Activated CD4-positive, alpha-beta memory T cell treated with anti-CD3 and anti-CD28 coated beads for 36 hours (primary cell): ENCODE measurements at regions not wholly inside any gene's neighbourhood (a gene's known extent, or its start where the extent isn't known, plus 50 kb on each side); places are given as distances from the start of the nearest gene placed in this dataset.

Source experiments
- CTCF ChIA-PET: fragments of 350-600 bp; sonication (Branson Sonifier 250); formaldehyde crosslinking; loops from one replicate; lab custom pipeline; 2021; ENCODE audit warnings: antibody characterized with exemption, inconsistent platforms; lab: Charles Lee
- POLR2A ChIA-PET: fragments of 350-600 bp; sonication (Branson Sonifier 250); formaldehyde crosslinking; loops from one replicate; lab custom pipeline; 2021; ENCODE audit warnings: antibody characterized with exemption; lab: Charles Lee
- DNase-seq: peaks from one replicate; pipeline ENCODE4 v3.0.0-alpha.2; 2020
- H3K27ac Mint-ChIP-seq: one replicate; pipeline ENCODE4 v1.8.0; 2021; ENCODE audit warnings: mixed read lengths
- H3K27me3 Mint-ChIP-seq: one replicate; pipeline ENCODE4 v1.8.0; 2021; ENCODE audit warnings: mixed read lengths
- H3K36me3 Mint-ChIP-seq: one replicate; pipeline ENCODE4 v1.8.0; 2021; ENCODE audit warnings: mixed read lengths
- H3K4me1 Mint-ChIP-seq: one replicate; pipeline ENCODE4 v1.8.0; 2021; ENCODE audit warnings: low read depth, mixed read lengths
- H3K4me3 Mint-ChIP-seq: one replicate; pipeline ENCODE4 v1.8.0; 2021; ENCODE audit warnings: mild to moderate bottlenecking, mixed read lengths
- H3K9me3 Mint-ChIP-seq: one replicate; pipeline ENCODE4 v1.8.0; 2021; ENCODE audit warnings: mixed read lengths
- intact Hi-C: fragments of 100-400 bp; cut with micrococcal nuclease; formaldehyde crosslinking; loops from one replicate; pipeline ENCODE4 v1.15.1; 2023

DNA sequence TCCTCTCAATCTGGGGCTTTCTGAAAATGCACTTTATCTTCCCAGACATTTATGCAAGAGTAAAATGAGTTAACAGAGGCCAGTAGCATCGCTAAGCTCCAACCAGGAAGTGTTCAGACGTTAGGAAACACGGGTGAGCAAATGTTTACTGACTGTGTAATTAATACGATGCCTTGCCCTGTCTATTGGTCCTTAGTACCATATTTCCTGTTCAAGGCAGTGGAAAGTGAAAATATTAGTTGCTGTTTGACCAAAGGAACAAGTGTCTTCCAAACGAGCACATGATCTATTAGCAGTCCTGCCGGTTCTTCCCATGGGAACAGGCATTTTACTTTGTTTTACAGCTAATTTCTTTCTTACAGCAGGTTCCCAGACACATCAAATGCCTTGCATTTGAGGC lies 311.1 kb upstream of the JAG1 start:
- no peaks in the 10 kb centered on the region for H3K9me3 Mint-ChIP-seq
- ChIA-PET CTCF (no interaction called here), POLR2A (no interaction called here)
- intact Hi-C loops: no loop called here
- DNase-seq: no peak
- no peak overlapping the region for H3K4me3 Mint-ChIP-seq
- H3K4me1 Mint-ChIP-seq: no peaks in the 10 kb centered on the region
- H3K36me3 Mint-ChIP-seq: no peaks in the 10 kb centered on the region
- no peaks in the 10 kb centered on the region for H3K27me3 Mint-ChIP-seq
- H3K27ac Mint-ChIP-seq: no peak overlapping the region

DNA sequence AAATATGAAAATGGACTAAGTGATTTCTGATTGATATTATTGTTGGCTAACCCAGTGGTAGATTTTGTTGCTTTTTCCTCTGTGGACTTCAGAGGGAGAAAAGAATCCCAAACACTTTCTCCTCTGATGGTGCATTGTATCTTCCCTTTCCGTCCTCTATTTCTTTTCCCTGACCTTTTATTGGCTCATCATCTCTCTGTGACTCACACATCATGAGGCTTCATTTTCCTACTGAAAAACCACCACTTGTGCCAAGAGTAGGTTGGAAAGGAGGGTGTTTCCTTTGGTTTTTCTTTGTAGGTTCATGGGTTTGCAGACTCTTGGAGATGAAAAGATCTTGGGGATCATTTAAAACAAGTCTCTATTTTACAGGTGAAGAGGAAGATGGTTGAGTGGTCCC lies 311.7 kb upstream of the JAG1 start:
- Mint-ChIP-seq H3K4me3 (no peak overlapping the region), H3K4me1 (no peaks in the 10 kb centered on the region), H3K27ac (no peak overlapping the region), H3K36me3 (no peaks in the 10 kb centered on the region), H3K9me3 (no peaks in the 10 kb centered on the region), H3K27me3 (no peaks in the 10 kb centered on the region)
- ChIA-PET POLR2A (no interaction called here), CTCF (no interaction called here)
- intact Hi-C loops: no loop called here
- no peak for DNase-seq

GRCh38 chr20:10986586-10986985 lies 312.8 kb upstream of the JAG1 start:
- no peak overlapping the region for H3K27ac Mint-ChIP-seq
- H3K4me3 Mint-ChIP-seq: no peak overlapping the region
- no peaks in the 10 kb centered on the region for H3K9me3 Mint-ChIP-seq
- DNase-seq: no peak
- no peaks in the 10 kb centered on the region for H3K36me3 Mint-ChIP-seq
- POLR2A ChIA-PET: no interaction called here
- intact Hi-C loops: no loop called here
- no peaks in the 10 kb centered on the region for H3K4me1 Mint-ChIP-seq
- CTCF ChIA-PET: no interaction called here
- no peaks in the 10 kb centered on the region for H3K27me3 Mint-ChIP-seq

- no peaks in the 10 kb centered on the region for H3K27me3 Mint-ChIP-seq
- H3K4me1 Mint-ChIP-seq: no peaks in the 10 kb centered on the region
- H3K9me3 Mint-ChIP-seq: peaks cover 2% of the 10 kb centered on the region
- CTCF ChIA-PET: no interaction called here
- intact Hi-C loops: no loop called here
- no peak overlapping the region for H3K27ac Mint-ChIP-seq
- POLR2A ChIA-PET: interaction anchor here (0.7 kb wide), 1 partner anchor 36 kb away, joined by 3 read pairs; no protein-coding TSS in a partner anchor
- no peak for DNase-seq
- no peak overlapping the region for H3K4me3 Mint-ChIP-seq
- no peaks in the 10 kb centered on the region for H3K36me3 Mint-ChIP-seq
Measured at GRCh38 chr20:10987651-10988383, 314.0 kb upstream of the JAG1 start.

DNA sequence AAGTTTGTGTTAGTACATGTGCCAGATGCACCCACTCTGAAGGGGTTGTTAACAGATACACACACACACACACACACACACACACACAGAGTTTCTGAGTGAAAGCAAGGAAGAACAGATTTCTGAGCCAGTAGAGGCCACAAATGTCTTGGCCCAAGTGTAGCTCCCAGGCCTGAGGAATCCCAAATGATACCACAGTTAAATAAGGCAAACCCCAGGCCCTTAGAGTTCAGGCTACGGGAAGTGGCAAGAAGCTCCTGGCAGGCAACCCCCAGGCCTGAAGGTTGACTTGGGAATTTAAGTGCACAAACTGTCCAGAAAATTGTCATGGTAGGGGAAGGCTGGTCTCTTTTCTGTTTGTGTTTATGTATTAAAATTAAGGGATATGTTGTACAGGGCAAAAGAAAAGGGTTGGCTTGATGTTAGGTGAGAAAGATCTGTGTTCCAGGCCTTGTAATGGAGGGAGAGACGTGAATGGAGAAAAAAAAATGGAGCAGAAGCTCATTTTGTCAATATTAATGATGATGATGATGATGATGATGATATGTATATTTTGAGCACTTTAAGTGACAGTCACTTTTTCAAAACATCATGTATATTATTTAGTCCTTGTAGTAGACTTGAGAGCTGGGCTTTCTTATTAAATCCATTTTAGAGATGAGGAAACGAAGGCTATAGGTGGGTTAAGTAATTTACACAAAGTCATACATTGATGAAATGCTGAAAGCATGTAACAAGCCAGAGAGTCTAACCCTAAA lies 317.0 kb upstream of the JAG1 start:
- Mint-ChIP-seq H3K27ac (no peak overlapping the region), H3K4me3 (no peak overlapping the region), H3K4me1 (no peaks in the 10 kb centered on the region), H3K36me3 (no peaks in the 10 kb centered on the region), H3K27me3 (no peaks in the 10 kb centered on the region), H3K9me3 (peaks cover 5% of the 10 kb centered on the region)
- CTCF ChIA-PET: no interaction called here
- no peak for DNase-seq
- POLR2A ChIA-PET: no interaction called here
- intact Hi-C loops: no loop called here

DNA sequence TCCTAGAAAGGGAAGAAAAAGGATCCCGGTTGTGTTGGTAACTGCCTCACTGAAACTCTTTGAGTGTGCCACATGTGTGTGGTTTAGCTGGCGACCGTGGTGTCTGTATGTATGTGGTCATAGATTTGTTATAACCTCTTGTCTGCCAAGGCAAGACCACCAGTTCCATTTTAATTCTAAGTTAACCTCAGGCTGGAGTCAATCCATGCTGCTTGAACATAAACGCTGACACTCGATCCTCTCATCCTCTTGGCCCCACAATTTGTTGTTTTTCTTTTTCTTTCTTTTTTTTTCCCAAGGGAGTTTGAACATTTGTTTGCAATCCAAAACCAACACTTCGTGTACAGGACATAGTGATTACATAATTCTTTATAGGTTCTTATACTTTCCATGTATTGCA lies 318.9 kb upstream of the JAG1 start:
- no peak for DNase-seq
- intact Hi-C loops: no loop called here
- CTCF ChIA-PET: no interaction called here

DNA sequence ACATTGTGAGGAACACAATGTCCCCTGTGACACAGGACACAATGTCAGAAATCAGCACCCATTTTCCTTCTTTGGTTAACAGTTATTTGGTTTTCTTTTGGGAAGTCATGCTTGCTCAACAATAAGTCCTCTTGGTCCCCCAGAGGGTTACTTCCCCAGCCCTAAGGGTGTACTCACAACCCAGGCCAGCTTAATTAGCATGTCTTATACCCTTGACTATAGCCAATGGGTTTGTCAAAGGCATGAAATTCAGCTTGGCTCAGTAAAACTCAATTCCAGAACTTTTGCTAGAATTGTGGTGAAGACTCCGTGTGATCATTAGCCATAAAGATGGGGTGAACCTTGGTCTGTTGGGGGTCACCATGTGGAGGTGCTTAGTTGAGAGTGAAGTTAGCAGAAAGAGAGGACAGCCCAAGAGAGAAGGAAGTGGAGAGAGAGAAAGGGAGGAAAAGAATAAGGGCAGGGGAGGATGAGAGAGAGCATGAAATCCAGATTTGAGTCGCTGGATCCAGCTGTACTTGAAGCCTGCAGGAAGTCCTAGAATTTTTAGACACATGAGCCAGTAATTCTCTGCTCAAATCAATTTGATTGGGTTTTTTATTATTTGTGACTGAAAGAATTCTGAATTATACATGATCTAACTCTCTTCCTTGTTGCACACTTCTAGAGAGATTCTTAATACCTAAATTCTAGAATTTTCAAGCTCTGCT lies 321.3 kb upstream of the JAG1 start:
- CTCF ChIA-PET: no interaction called here
- Mint-ChIP-seq H3K4me1 (no peaks in the 10 kb centered on the region), H3K9me3 (peaks cover 5% of the 10 kb centered on the region), H3K27ac (no peak overlapping the region), H3K4me3 (no peak overlapping the region), H3K27me3 (no peaks in the 10 kb centered on the region), H3K36me3 (no peaks in the 10 kb centered on the region)
- POLR2A ChIA-PET: no interaction called here
- intact Hi-C loops: no loop called here
- no peak for DNase-seq

More for the DNA sequence above, 318.9 kb upstream of the JAG1 start:
- H3K27ac Mint-ChIP-seq: no peak overlapping the region
- no peak overlapping the region for H3K4me3 Mint-ChIP-seq
- peaks cover 5% of the 10 kb centered on the region for H3K9me3 Mint-ChIP-seq
- POLR2A ChIA-PET: no interaction called here
- H3K27me3 Mint-ChIP-seq: no peaks in the 10 kb centered on the region
- no peaks in the 10 kb centered on the region for H3K36me3 Mint-ChIP-seq
- H3K4me1 Mint-ChIP-seq: no peaks in the 10 kb centered on the region

DNA sequence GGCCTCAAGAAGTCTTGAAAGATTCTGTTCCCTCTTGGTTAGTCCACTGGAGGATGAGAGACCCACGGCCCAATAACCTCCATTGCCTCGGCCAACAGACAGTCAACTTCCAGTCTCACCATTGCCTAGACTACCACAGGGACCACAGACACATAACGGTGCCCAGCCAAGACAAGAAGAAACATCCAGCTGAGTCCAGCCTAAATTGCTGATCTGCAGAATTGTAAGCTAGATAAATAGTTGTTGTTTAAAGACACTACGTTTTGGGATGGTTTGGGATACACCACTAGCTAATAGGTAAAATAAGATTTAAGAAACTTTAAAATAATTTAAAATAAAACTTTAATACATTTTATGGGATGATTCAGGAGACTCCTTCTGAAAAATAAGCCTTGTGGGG lies 324.7 kb upstream of the JAG1 start:
- no peak overlapping the region for H3K27ac Mint-ChIP-seq
- intact Hi-C loops: no loop called here
- no peaks in the 10 kb centered on the region for H3K27me3 Mint-ChIP-seq
- H3K36me3 Mint-ChIP-seq: no peaks in the 10 kb centered on the region
- POLR2A ChIA-PET: no interaction called here
- H3K9me3 Mint-ChIP-seq: peaks cover 3% of the 10 kb centered on the region
- CTCF ChIA-PET: no interaction called here
- H3K4me3 Mint-ChIP-seq: no peak overlapping the region
- H3K4me1 Mint-ChIP-seq: no peaks in the 10 kb centered on the region
- no peak for DNase-seq

- CTCF ChIA-PET: no interaction called here
- H3K27ac Mint-ChIP-seq: no peak overlapping the region
Measured at GRCh38 chr20:11000416-11000815, 326.6 kb upstream of the JAG1 start.

GRCh38 chr20:11001302-11001701 lies 327.5 kb upstream of the JAG1 start:
- Mint-ChIP-seq H3K27ac (no peak overlapping the region), H3K4me1 (no peaks in the 10 kb centered on the region), H3K4me3 (no peak overlapping the region), H3K27me3 (no peaks in the 10 kb centered on the region), H3K36me3 (no peaks in the 10 kb centered on the region), H3K9me3 (no peaks in the 10 kb centered on the region)
- POLR2A ChIA-PET: no interaction called here
- intact Hi-C loops: no loop called here
- DNase-seq: no peak
- CTCF ChIA-PET: no interaction called here

More at GRCh38 chr20:11000416-11000815, 326.6 kb upstream of the JAG1 start:
- Mint-ChIP-seq H3K27me3 (no peaks in the 10 kb centered on the region), H3K36me3 (no peaks in the 10 kb centered on the region), H3K4me1 (no peaks in the 10 kb centered on the region), H3K9me3 (no peaks in the 10 kb centered on the region), H3K4me3 (no peak overlapping the region)
- intact Hi-C loops: no loop called here
- no peak for DNase-seq
- POLR2A ChIA-PET: no interaction called here

GRCh38 chr20:11001764-11002540 lies 328.2 kb upstream of the JAG1 start:
- H3K27ac Mint-ChIP-seq: no peak overlapping the region
- POLR2A ChIA-PET: no interaction called here
- no peaks in the 10 kb centered on the region for H3K4me1 Mint-ChIP-seq
- intact Hi-C loops: no loop called here
- H3K9me3 Mint-ChIP-seq: no peaks in the 10 kb centered on the region
- H3K4me3 Mint-ChIP-seq: no peak overlapping the region
- CTCF ChIA-PET: no interaction called here
- DNase-seq: no peak
- H3K36me3 Mint-ChIP-seq: no peaks in the 10 kb centered on the region
- H3K27me3 Mint-ChIP-seq: no peaks in the 10 kb centered on the region

GRCh38 chr20:11003341-11003740 lies 329.5 kb upstream of the JAG1 start:
- intact Hi-C loops: no loop called here
- no peak for DNase-seq
- CTCF ChIA-PET: no interaction called here
- H3K27me3 Mint-ChIP-seq: no peaks in the 10 kb centered on the region
- H3K27ac Mint-ChIP-seq: no peak overlapping the region
- H3K4me3 Mint-ChIP-seq: no peak overlapping the region
- no peaks in the 10 kb centered on the region for H3K9me3 Mint-ChIP-seq
- POLR2A ChIA-PET: no interaction called here
- H3K4me1 Mint-ChIP-seq: no peaks in the 10 kb centered on the region
- H3K36me3 Mint-ChIP-seq: no peaks in the 10 kb centered on the region
